ENCODE measurements at regions not wholly inside any gene's neighbourhood (a gene's known extent, or its start where the extent isn't known, plus 50 kb on each side); places are given as distances from the start of the nearest gene placed in this dataset.

GRCh38 chr7:35401217-35401879 is 147.4 kb upstream of the TBX20 start:
- Mint-ChIP-seq H3K4me1 (ENCODE audit: unreplicated experiment) (no peaks in the 10 kb centered on the region), H3K9me3 (peaks cover 3% of the 10 kb centered on the region), H3K27ac (no peak overlapping the region), H3K27me3 (peaks cover 16% of the 10 kb centered on the region), H3K36me3 (no peaks in the 10 kb centered on the region), H3K4me3 (no peak overlapping the region)
- no peak for DNase-seq (ENCODE audit: extremely low spot score, unreplicated experiment)
- TF ChIP-seq, protein P1, sequence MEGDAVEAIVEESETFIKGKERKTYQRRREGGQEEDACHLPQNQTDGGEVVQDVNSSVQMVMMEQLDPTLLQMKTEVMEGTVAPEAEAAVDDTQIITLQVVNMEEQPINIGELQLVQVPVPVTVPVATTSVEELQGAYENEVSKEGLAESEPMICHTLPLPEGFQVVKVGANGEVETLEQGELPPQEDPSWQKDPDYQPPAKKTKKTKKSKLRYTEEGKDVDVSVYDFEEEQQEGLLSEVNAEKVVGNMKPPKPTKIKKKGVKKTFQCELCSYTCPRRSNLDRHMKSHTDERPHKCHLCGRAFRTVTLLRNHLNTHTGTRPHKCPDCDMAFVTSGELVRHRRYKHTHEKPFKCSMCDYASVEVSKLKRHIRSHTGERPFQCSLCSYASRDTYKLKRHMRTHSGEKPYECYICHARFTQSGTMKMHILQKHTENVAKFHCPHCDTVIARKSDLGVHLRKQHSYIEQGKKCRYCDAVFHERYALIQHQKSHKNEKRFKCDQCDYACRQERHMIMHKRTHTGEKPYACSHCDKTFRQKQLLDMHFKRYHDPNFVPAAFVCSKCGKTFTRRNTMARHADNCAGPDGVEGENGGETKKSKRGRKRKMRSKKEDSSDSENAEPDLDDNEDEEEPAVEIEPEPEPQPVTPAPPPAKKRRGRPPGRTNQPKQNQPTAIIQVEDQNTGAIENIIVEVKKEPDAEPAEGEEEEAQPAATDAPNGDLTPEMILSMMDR (conservative IDR thresholded peaks at IDR 0.05) = no peak

DNA sequence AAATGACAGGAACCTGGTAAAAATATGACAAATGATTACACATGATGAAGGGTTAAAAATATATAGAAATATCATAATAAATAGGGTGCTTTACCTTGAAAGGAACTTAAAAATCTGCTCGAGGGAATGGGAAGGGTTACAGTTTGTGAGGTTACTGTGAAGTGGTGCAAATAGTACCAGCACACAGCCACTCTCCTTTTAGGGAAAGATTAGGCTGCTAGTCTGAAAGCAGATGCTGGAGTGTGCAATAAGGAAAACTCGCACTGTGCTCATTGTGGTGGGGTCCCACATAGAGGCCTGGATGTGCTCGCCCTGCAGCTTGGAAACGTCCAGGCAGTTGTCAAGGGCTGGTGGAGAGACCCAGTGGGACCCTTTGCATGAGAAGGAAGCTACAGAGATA is 145.9 kb upstream of the TBX20 start:
- Mint-ChIP-seq H3K4me3 (no peak overlapping the region), H3K4me1 (ENCODE audit: unreplicated experiment) (no peaks in the 10 kb centered on the region), H3K9me3 (peaks cover 3% of the 10 kb centered on the region), H3K27me3 (peaks cover 16% of the 10 kb centered on the region), H3K27ac (no peak overlapping the region), H3K36me3 (no peaks in the 10 kb centered on the region)
- no peak for DNase-seq (ENCODE audit: extremely low spot score, unreplicated experiment)
- TF ChIP-seq, protein P1 (conservative IDR thresholded peaks at IDR 0.05) = no peak

DNA sequence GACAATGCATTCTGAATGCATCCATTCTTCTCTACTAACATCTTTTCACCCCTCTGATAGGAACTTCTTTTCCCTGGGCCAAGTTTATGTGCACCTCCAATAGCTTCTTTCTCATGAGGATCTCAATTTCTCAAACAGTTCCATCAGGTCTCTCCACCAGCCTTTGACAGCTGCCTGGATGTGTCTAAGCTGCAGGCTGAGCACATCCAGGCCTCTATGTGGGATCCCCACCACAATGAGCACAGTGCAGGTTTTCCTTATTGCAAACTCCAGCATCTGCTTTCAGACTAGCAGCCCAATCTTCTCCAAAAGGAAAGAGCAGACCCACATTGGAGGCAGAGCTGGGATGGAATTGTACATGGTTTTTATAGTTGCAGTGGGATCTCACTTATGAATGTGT is 145.3 kb upstream of the TBX20 start:
- H3K27ac Mint-ChIP-seq = no peak overlapping the region
- DNase-seq (ENCODE audit: extremely low spot score, unreplicated experiment) = no peak
- H3K27me3 Mint-ChIP-seq = peaks cover 16% of the 10 kb centered on the region
- H3K36me3 Mint-ChIP-seq = no peaks in the 10 kb centered on the region
- TF ChIP-seq, protein P1 (conservative IDR thresholded peaks at IDR 0.05) = no peak
- H3K4me1 Mint-ChIP-seq (ENCODE audit: unreplicated experiment) = no peaks in the 10 kb centered on the region
- H3K9me3 Mint-ChIP-seq = peaks cover 3% of the 10 kb centered on the region
- no peak overlapping the region for H3K4me3 Mint-ChIP-seq

DNA sequence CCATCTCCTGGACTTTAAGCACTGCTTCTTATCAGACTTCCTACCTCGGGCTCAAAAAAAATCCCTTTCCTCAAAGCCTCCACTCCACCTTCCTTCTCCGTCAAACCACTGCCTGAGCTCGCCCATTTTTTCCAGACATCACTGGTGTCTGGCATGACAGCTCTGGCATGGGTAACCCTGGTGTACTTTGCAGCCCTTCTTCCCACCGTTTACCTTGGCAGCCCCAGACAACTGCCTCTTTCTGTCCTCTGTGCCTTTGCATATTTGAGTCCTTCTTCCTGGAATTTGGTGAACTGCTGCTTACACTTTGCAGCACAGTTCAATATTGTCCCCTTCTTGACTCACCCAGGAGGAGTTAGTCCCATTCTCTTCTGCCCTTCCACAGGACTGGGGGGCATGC is 144.6 kb upstream of the TBX20 start:
- H3K27me3 Mint-ChIP-seq = peaks cover 16% of the 10 kb centered on the region
- H3K36me3 Mint-ChIP-seq = no peaks in the 10 kb centered on the region
- H3K9me3 Mint-ChIP-seq = peaks cover 3% of the 10 kb centered on the region
- no peak for DNase-seq (ENCODE audit: extremely low spot score, unreplicated experiment)
- no peak overlapping the region for H3K27ac Mint-ChIP-seq
- no peaks in the 10 kb centered on the region for H3K4me1 Mint-ChIP-seq (ENCODE audit: unreplicated experiment)
- H3K4me3 Mint-ChIP-seq = no peak overlapping the region
- TF ChIP-seq, protein P1 (conservative IDR thresholded peaks at IDR 0.05) = no peak

- Mint-ChIP-seq H3K4me1 (ENCODE audit: unreplicated experiment) (no peaks in the 10 kb centered on the region), H3K9me3 (no peaks in the 10 kb centered on the region), H3K27me3 (no peaks in the 10 kb centered on the region), H3K4me3 (no peak overlapping the region), H3K36me3 (no peaks in the 10 kb centered on the region), H3K27ac (peak overlapping the region; percentile 42)
- no peak for DNase-seq (ENCODE audit: extremely low spot score, unreplicated experiment)
- TF ChIP-seq, protein P1 (conservative IDR thresholded peaks at IDR 0.05) = no peak
These were observed 136.2 kb upstream of the TBX20 start for GRCh38 chr7:35390146-35390545.

DNA sequence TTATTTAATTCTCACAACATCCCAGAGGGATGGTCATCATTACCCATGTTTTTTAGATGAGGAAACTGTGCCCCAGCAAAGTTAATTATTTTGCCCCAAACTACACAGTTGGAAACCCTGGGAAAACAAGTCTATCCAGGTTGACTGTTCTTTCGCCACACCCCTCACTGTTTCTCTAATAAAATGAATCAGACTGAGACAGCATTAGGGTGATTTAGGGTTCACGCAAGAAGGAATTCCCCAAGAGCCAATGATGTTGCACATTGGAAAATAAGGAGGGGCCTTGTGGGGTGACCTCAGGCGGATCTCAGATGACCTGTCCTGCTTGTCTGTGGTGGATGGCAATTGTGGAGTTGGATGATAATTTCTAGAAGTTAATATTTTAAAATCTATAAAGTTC is 135.7 kb upstream of the TBX20 start:
- TF ChIP-seq, protein P1 (conservative IDR thresholded peaks at IDR 0.05) = no peak
- Mint-ChIP-seq H3K27me3 (no peaks in the 10 kb centered on the region), H3K27ac (no peak overlapping the region), H3K4me1 (ENCODE audit: unreplicated experiment) (no peaks in the 10 kb centered on the region), H3K9me3 (no peaks in the 10 kb centered on the region), H3K4me3 (no peak overlapping the region), H3K36me3 (no peaks in the 10 kb centered on the region)
- DNase-seq (ENCODE audit: extremely low spot score, unreplicated experiment) = no peak

All from type B pancreatic cell (in vitro differentiated cells).